Muscle layer of duodenum (tissue), 2 donors: ENCODE measurements at regions not wholly inside any gene's neighbourhood (a gene's known extent, or its start where the extent isn't known, plus 50 kb on each side); places are given as distances from the start of the nearest gene placed in this dataset.

ENCODE experiments used
- H3K27ac ChIP-seq: one replicate; pipeline ENCODE4 v1.7.0; 2013; ENCODE audit warnings: mild to moderate bottlenecking, low read length
- H3K27me3 ChIP-seq: one replicate; pipeline ENCODE4 v1.7.0; 2013; ENCODE audit warnings: low read depth, mild to moderate bottlenecking, control low read depth, low read length
- H3K36me3 ChIP-seq, 2 donors: one replicate each; pipeline ENCODE4 v1.7.0; 2013; ENCODE audit warnings: low read length in 2 of 2, control low read depth in 1 of 2, mild to moderate bottlenecking in 1 of 2; ENCODE audit not compliant: insufficient read depth in 2 of 2, control insufficient read depth in 1 of 2
- H3K4me1 ChIP-seq, 2 donors: one replicate each; pipeline ENCODE4 v1.7.0; 2013; ENCODE audit warnings: low read length in 2 of 2, mild to moderate bottlenecking in 2 of 2, control low read depth in 1 of 2, moderate library complexity in 1 of 2; ENCODE audit not compliant: insufficient read depth in 2 of 2, control insufficient read depth in 1 of 2
- H3K4me3 ChIP-seq, 2 donors: one replicate each; pipeline ENCODE4 v1.7.0; 2013; ENCODE audit warnings: low read length in 2 of 2, low read depth in 1 of 2, mild to moderate bottlenecking in 1 of 2
- H3K9me3 ChIP-seq, 2 donors: one replicate each; pipeline ENCODE4 v1.7.0; 2013; ENCODE audit warnings: low read length in 2 of 2, control low read depth in 1 of 2, mild to moderate bottlenecking in 1 of 2; ENCODE audit not compliant: control insufficient read depth in 1 of 2
- donor health status: healthy.

DNA sequence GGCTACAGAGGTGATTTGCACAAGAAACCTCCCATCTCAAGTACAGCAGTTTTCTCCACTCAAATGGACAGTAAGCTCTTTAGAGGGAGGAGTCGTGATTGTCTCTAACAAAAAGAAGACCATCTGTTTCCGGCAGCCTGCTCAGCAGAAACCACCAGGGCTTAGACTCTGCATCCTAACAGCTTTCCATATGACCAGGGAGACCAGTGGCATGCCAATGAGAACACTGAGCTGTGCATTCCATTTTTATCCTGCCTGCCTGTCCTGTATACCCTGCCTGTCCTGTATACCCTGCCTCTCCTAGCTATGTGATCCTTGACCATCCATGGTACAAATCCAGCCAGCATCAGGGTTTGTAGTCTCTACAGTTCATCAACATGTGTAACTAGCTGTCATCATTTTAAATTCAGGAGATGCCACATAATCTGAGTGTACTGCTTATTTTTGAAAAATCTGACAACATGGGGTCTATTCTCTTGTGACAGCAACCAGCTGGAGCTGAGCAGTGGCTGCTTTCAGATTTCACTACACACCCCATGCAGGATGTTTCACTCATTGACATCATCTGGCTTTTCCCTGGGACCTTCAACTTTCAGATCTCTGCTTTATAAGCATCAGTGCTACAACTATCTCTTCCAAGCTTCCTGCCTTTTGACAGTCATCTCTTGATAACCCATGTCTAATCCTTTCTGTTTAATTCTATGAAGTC lies 50.5 kb upstream of the POU2AF2 start:
- no peaks in the 10 kb centered on the region for H3K27me3 ChIP-seq
- H3K4me3 ChIP-seq, result no peak overlapping the region
- no peak overlapping the region for H3K27ac ChIP-seq
- H3K36me3 ChIP-seq, result no peaks in the 10 kb centered on the region
- H3K4me1 ChIP-seq, result no peaks in the 10 kb centered on the region
- H3K9me3 ChIP-seq, result no peaks in the 10 kb centered on the region

GRCh38 chr11:111193924-111194490 lies 51.5 kb upstream of the POU2AF2 start:
- no peaks in the 10 kb centered on the region for H3K4me1 ChIP-seq
- H3K9me3 ChIP-seq, result no peaks in the 10 kb centered on the region
- H3K36me3 ChIP-seq, result no peaks in the 10 kb centered on the region
- no peaks in the 10 kb centered on the region for H3K27me3 ChIP-seq
- H3K4me3 ChIP-seq, result no peak overlapping the region
- no peak overlapping the region for H3K27ac ChIP-seq

DNA sequence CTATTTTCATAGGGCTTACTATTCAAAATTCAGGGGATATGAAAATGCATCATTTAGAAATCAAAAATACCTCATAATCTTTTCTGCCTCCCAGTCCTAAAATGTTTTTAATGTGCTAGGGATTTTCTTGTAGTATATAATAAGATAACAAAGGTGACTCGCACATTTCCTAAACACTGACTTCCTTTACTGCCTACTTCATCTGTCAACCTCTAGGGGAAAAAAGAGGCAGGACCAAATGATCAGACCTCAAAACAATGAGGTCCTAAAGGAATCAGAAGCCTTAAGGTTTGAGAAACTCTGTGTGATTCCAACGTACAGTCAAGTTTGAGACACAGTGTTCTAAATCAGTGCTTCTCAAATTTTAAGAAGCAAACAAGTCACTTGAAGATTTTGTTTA lies 56.1 kb upstream of the POU2AF2 start:
- Histone ChIP-seq H3K9me3 (peaks cover 0 to 5% of the 10 kb centered on the region in 2 donors), H3K27ac (no peak overlapping the region), H3K4me3 (no peak overlapping the region), H3K36me3 (no peaks in the 10 kb centered on the region), H3K27me3 (no peaks in the 10 kb centered on the region), H3K4me1 (no peaks in the 10 kb centered on the region)

- Histone ChIP-seq H3K27ac (no peak overlapping the region), H3K4me3 (no peak overlapping the region)
These were observed 59.1 kb upstream of the POU2AF2 start for GRCh38 chr11:111186308-111186915.

GRCh38 chr11:111185266-111185665 lies 60.3 kb upstream of the POU2AF2 start:
- peaks cover 0 to 5% of the 10 kb centered on the region in 2 donors for H3K9me3 ChIP-seq
- no peaks in the 10 kb centered on the region for H3K27me3 ChIP-seq
- H3K36me3 ChIP-seq, result no peaks in the 10 kb centered on the region
- H3K4me1 ChIP-seq, result no peaks in the 10 kb centered on the region
- H3K4me3 ChIP-seq, result no peak overlapping the region
- H3K27ac ChIP-seq, result no peak overlapping the region

More at GRCh38 chr11:111186308-111186915, 59.1 kb upstream of the POU2AF2 start:
- no peaks in the 10 kb centered on the region for H3K27me3 ChIP-seq
- H3K9me3 ChIP-seq, result peaks cover 0 to 5% of the 10 kb centered on the region in 2 donors
- no peaks in the 10 kb centered on the region for H3K4me1 ChIP-seq
- no peaks in the 10 kb centered on the region for H3K36me3 ChIP-seq

DNA sequence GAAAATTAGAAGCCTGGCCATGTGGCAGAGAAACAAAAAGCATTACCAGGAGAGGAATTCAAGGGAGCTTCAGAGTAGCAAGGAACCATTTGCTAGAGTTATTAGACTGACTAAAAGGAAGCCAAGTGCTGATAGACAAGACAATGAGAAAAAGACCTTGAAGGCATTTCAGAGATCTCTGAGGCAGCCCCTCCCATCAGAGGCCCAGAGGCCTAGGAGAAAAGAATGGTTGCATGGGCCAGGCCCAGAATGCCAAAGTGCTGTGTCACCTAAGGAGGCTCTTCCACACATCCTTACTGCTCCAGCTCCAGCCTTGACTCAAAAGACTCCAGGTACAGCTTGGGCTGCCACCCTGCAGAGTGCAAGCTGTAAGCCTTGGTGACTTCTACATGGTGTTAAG lies 61.8 kb upstream of the POU2AF2 start:
- Histone ChIP-seq H3K9me3 (peaks cover 0 to 5% of the 10 kb centered on the region in 2 donors), H3K4me1 (no peaks in the 10 kb centered on the region), H3K27ac (no peak overlapping the region), H3K4me3 (no peak overlapping the region), H3K36me3 (no peaks in the 10 kb centered on the region), H3K27me3 (no peaks in the 10 kb centered on the region)

GRCh38 chr11:111179184-111179910 lies 66.2 kb upstream of the POU2AF2 start:
- H3K27ac ChIP-seq, result no peak overlapping the region
- no peaks in the 10 kb centered on the region for H3K9me3 ChIP-seq
- no peaks in the 10 kb centered on the region for H3K27me3 ChIP-seq
- H3K4me3 ChIP-seq, result no peak overlapping the region
- no peaks in the 10 kb centered on the region for H3K36me3 ChIP-seq
- no peaks in the 10 kb centered on the region for H3K4me1 ChIP-seq

- H3K4me3 ChIP-seq, result no peak overlapping the region
- H3K36me3 ChIP-seq, result no peaks in the 10 kb centered on the region
- H3K9me3 ChIP-seq, result no peaks in the 10 kb centered on the region
- no peaks in the 10 kb centered on the region for H3K27me3 ChIP-seq
- H3K4me1 ChIP-seq, result no peaks in the 10 kb centered on the region
- H3K27ac ChIP-seq, result no peak overlapping the region
These were observed 68.3 kb upstream of the POU2AF2 start for GRCh38 chr11:111177037-111177871.

DNA sequence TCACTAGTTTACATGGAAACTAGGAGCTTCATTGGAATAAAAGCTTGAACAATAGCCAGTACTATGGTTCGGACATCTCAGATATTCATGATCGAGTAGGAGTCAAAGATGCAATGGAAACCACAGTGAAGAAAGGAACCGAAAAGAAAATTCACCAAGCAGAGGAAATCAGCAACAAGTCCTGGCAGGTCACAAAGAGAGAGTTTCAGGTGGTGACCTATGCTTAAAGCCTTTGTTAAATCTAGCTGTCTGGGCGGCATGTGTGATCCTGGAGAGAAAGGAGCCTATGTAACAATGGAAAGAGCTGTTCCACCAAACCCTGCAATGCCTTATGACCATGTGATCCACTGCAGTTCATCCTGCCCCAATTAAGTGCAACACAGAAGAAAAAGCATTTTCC lies 68.9 kb upstream of the POU2AF2 start:
- Histone ChIP-seq H3K9me3 (no peaks in the 10 kb centered on the region), H3K27ac (no peak overlapping the region), H3K36me3 (no peaks in the 10 kb centered on the region), H3K27me3 (no peaks in the 10 kb centered on the region), H3K4me1 (no peaks in the 10 kb centered on the region), H3K4me3 (no peak overlapping the region)

DNA sequence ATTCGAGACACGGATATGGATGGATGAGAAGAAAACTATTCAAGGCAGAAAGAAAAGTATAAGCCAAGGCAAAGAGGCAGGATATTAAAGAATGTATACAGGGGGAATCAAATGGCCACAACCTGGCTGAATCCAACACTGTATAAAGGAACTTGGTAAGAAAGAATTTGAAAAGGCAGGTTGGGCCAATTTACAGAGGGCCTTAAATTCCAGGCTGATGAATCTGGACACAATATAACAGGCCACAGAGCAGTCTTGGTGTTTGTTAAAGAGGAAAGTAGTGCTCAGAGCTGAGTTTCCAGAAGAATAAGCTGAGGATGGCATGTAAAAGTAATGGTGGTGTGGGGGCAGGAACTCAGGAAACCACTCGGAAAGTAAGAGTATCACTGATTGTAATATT lies 72.3 kb upstream of the POU2AF2 start:
- Histone ChIP-seq H3K9me3 (no peaks in the 10 kb centered on the region), H3K4me3 (no peak overlapping the region), H3K27ac (no peak overlapping the region), H3K27me3 (no peaks in the 10 kb centered on the region), H3K4me1 (no peaks in the 10 kb centered on the region), H3K36me3 (no peaks in the 10 kb centered on the region)
